ENCODE measurements at regions not wholly inside any gene's neighbourhood (a gene's known extent, or its start where the extent isn't known, plus 50 kb on each side); places are given as distances from the start of the nearest gene placed in this dataset.
"Not testable (repeated sequence)": the region's sequence is repeated elsewhere in the genome, so short reads cannot be mapped to it uniquely, and the experiment has no call there.

GRCh38 chr13:90627813-90628212 lies 719.7 kb upstream of the MIR17HG start:
- DNase-seq (ENCODE audit: low read depth, low spot score), result no peak

- DNase-seq (ENCODE audit: low read depth, low spot score), result no peak
Measured at GRCh38 chr13:90628471-90628870, 719.0 kb upstream of the MIR17HG start.

- DNase-seq (ENCODE audit: low read depth, low spot score), result no peak
Measured at GRCh38 chr13:90630716-90631115, 716.8 kb upstream of the MIR17HG start.

- DNase-seq (ENCODE audit: low read depth, low spot score), result no peak
Measured at GRCh38 chr13:90632184-90632583, 715.3 kb upstream of the MIR17HG start.

- DNase-seq (ENCODE audit: low read depth, low spot score), result no peak
Measured at GRCh38 chr13:90633849-90634248, 713.6 kb upstream of the MIR17HG start.

- DNase-seq (ENCODE audit: low read depth, low spot score), result no peak
Measured at GRCh38 chr13:90640976-90641375, 706.5 kb upstream of the MIR17HG start.

GRCh38 chr13:90641884-90642283 lies 705.6 kb upstream of the MIR17HG start:
- no peak for DNase-seq (ENCODE audit: low read depth, low spot score)

- DNase-seq (ENCODE audit: low read depth, low spot score), result no peak
Measured at GRCh38 chr13:90645582-90645981, 701.9 kb upstream of the MIR17HG start.

GRCh38 chr13:90648497-90648896 lies 699.0 kb upstream of the MIR17HG start:
- DNase-seq (ENCODE audit: low read depth, low spot score), result no peak

GRCh38 chr13:90652036-90652435 lies 695.5 kb upstream of the MIR17HG start:
- DNase-seq (ENCODE audit: low read depth, low spot score), result no peak

GRCh38 chr13:90654970-90655369 lies 692.5 kb upstream of the MIR17HG start:
- no peak for DNase-seq (ENCODE audit: low read depth, low spot score)

- not testable (repeated sequence) for DNase-seq (ENCODE audit: low read depth, low spot score)
Measured at GRCh38 chr13:90664200-90664599, 683.3 kb upstream of the MIR17HG start.

- DNase-seq (ENCODE audit: low read depth, low spot score), result no peak
Measured at GRCh38 chr13:90673746-90674145, 673.7 kb upstream of the MIR17HG start.

GRCh38 chr13:90675129-90675528 lies 672.4 kb upstream of the MIR17HG start:
- DNase-seq (ENCODE audit: low read depth, low spot score), result no peak

- no peak for DNase-seq (ENCODE audit: low read depth, low spot score)
Measured at GRCh38 chr13:90680826-90681225, 666.7 kb upstream of the MIR17HG start.

- DNase-seq (ENCODE audit: low read depth, low spot score), result no peak
Measured at GRCh38 chr13:90683711-90684131, 663.8 kb upstream of the MIR17HG start.

- DNase-seq (ENCODE audit: low read depth, low spot score), result no peak
Measured at GRCh38 chr13:90686442-90686841, 661.0 kb upstream of the MIR17HG start.

- DNase-seq (ENCODE audit: low read depth, low spot score), result no peak
Measured at GRCh38 chr13:90689111-90689510, 658.4 kb upstream of the MIR17HG start.

GRCh38 chr13:90690458-90691080 lies 656.9 kb upstream of the MIR17HG start:
- DNase-seq (ENCODE audit: low read depth, low spot score), result no peak

- DNase-seq (ENCODE audit: low read depth, low spot score), result no peak
Measured at GRCh38 chr13:90696254-90696653, 651.2 kb upstream of the MIR17HG start.

GRCh38 chr13:90696656-90697055 lies 650.8 kb upstream of the MIR17HG start:
- DNase-seq (ENCODE audit: low read depth, low spot score), result no peak

- no peak for DNase-seq (ENCODE audit: low read depth, low spot score)
Measured at GRCh38 chr13:90700340-90700739, 647.1 kb upstream of the MIR17HG start.

GRCh38 chr13:90701264-90701663 lies 646.2 kb upstream of the MIR17HG start:
- no peak for DNase-seq (ENCODE audit: low read depth, low spot score)

- DNase-seq (ENCODE audit: low read depth, low spot score), result no peak
Measured at GRCh38 chr13:90702050-90702449, 645.4 kb upstream of the MIR17HG start.
